ENCODE measurements at regions not wholly inside any gene's neighbourhood (a gene's known extent, or its start where the extent isn't known, plus 50 kb on each side); places are given as distances from the start of the nearest gene placed in this dataset.

- peaks cover 10% of the 10 kb centered on the region; the same call in 1 of the 2 replicates for H3K9me3 Mint-ChIP-seq
- H3K27me3 Mint-ChIP-seq (ENCODE audit: low read depth): no peaks in the 10 kb centered on the region
- peaks cover 7% of the 10 kb centered on the region for H3K4me1 Mint-ChIP-seq
- TF ChIP-seq NR2C2 (CRISPR knock-in tag; IDR thresholded peaks at IDR 0.05): no peak
- TF ChIP-seq ZNF425 (CRISPR knock-in tag; conservative IDR thresholded peaks at IDR 0.05): no peak
- TF ChIP-seq JAZF1 (CRISPR knock-in tag; IDR thresholded peaks at IDR 0.05): no peak
- H3K4me3 Mint-ChIP-seq: no peak overlapping the region
- H3K36me3 Mint-ChIP-seq: no peaks in the 10 kb centered on the region
- no peak for DNase-seq (ENCODE audit: low spot score)
- ChIA-PET CTCF (no interaction called here), POLR2A (no interaction called here)
- H3K27ac Mint-ChIP-seq: no peak overlapping the region
- no peak for ATAC-seq
Measured at GRCh38 chr9:106156465-106156864, 462.1 kb downstream of the TMEM38B start.

- ATAC-seq (no peak), DNase-seq (ENCODE audit: low spot score) (no peak)
- Mint-ChIP-seq H3K9me3 (peaks cover 20% of the 10 kb centered on the region), H3K4me1 (peaks cover 5% of the 10 kb centered on the region), H3K36me3 (no peaks in the 10 kb centered on the region), H3K27ac (no peak overlapping the region), H3K4me3 (no peak overlapping the region), H3K27me3 (ENCODE audit: low read depth) (no peaks in the 10 kb centered on the region)
- POLR2A ChIA-PET: no interaction called here
- CTCF ChIA-PET: no interaction called here
- TF ChIP-seq ATF1 (CRISPR knock-in tag; IDR thresholded peaks at IDR 0.05): no peak
- no peak for TF ChIP-seq NFATC4 (CRISPR knock-in tag; IDR thresholded peaks at IDR 0.05)
Measured at GRCh38 chr9:106172265-106172664, 477.9 kb downstream of the TMEM38B start.

GRCh38 chr9:106174346-106174745 is 480.0 kb downstream of the TMEM38B start:
- no peak overlapping the region for H3K27ac Mint-ChIP-seq
- ATAC-seq: no peak
- ChIA-PET POLR2A (no interaction called here), CTCF (no interaction called here)
- no peak overlapping the region for H3K4me3 Mint-ChIP-seq
- no peak for DNase-seq (ENCODE audit: low spot score)
- H3K27me3 Mint-ChIP-seq (ENCODE audit: low read depth): no peaks in the 10 kb centered on the region
- TF ChIP-seq ZNF425 (CRISPR knock-in tag; conservative IDR thresholded peaks at IDR 0.05) (no peak), OVOL2 (CRISPR knock-in tag; IDR thresholded peaks at IDR 0.05; ENCODE audit: borderline replicate concordance) (no peak), NFE2L1 (CRISPR knock-in tag; IDR thresholded peaks at IDR 0.05) (no peak), ARID4B (CRISPR knock-in tag; IDR thresholded peaks at IDR 0.05; ENCODE audit: borderline replicate concordance) (no peak), STAT6 (CRISPR knock-in tag; conservative IDR thresholded peaks at IDR 0.05; ENCODE audit: low read depth) (no peak), SOX15 (CRISPR knock-in tag; IDR thresholded peaks at IDR 0.05) (no peak), IRF2 (CRISPR knock-in tag; IDR thresholded peaks at IDR 0.05; ENCODE audit: borderline replicate concordance, low read depth) (no peak), ATF1 (CRISPR knock-in tag; IDR thresholded peaks at IDR 0.05) (no peak), NR2C2 (CRISPR knock-in tag; IDR thresholded peaks at IDR 0.05) (no peak), GRHL2 (CRISPR knock-in tag; IDR thresholded peaks at IDR 0.05; ENCODE audit: insufficient replicate concordance, severe bottlenecking) (no peak), FOXP1 (CRISPR knock-in tag; IDR thresholded peaks at IDR 0.05; ENCODE audit: borderline replicate concordance) (no peak), TCF7 (CRISPR knock-in tag; IDR thresholded peaks at IDR 0.05; ENCODE audit: low read depth) (no peak), ZNF121 (CRISPR knock-in tag; IDR thresholded peaks at IDR 0.05) (no peak), ZNF396 (CRISPR knock-in tag; IDR thresholded peaks at IDR 0.05; ENCODE audit: borderline replicate concordance) (no peak)
- H3K36me3 Mint-ChIP-seq: no peaks in the 10 kb centered on the region
- H3K9me3 Mint-ChIP-seq: peaks cover 17% of the 10 kb centered on the region
- peaks cover 16% of the 10 kb centered on the region for H3K4me1 Mint-ChIP-seq

Measured in WTC11 (cell line).